Coronary artery (tissue), 2 donors: ENCODE measurements at regions not wholly inside any gene's neighbourhood (a gene's known extent, or its start where the extent isn't known, plus 50 kb on each side); places are given as distances from the start of the nearest gene placed in this dataset.

ENCODE experiments used
- DNase-seq: peaks from one replicate; pipeline ENCODE4 v3.0.0-alpha.2; 2017; ENCODE audit warnings: low spot score
- H3K27ac ChIP-seq, 2 donors: fragments of 200-600 bp; sonication (generic); one replicate each; pipeline ENCODE4 v1.5.1; 2016 to 2019
- H3K4me3 ChIP-seq: fragments of 200-600 bp; sonication (generic); 2 replicates; pipeline ENCODE4 v1.5.1; 2016; ENCODE audit warnings: mild to moderate bottlenecking, moderate library complexity
- CTCF ChIP-seq: fragments of 200-600 bp; sonication (generic); IDR thresholded peaks from one replicate; pipeline ENCODE4 v1.5.1; 2019; ENCODE audit warnings: antibody characterized with exemption

- H3K27ac ChIP-seq: no peak overlapping the region
- no peak for TF ChIP-seq CTCF
- no peak overlapping the region for H3K4me3 ChIP-seq
- no peak for DNase-seq
Observed at GRCh38 chr14:82113007-82113406, 579.4 kb upstream of the SEL1L start.

GRCh38 chr14:82113710-82114109 is 580.1 kb upstream of the SEL1L start:
- TF ChIP-seq CTCF: no peak
- H3K27ac ChIP-seq: no peak overlapping the region
- H3K4me3 ChIP-seq: no peak overlapping the region
- no peak for DNase-seq

DNA sequence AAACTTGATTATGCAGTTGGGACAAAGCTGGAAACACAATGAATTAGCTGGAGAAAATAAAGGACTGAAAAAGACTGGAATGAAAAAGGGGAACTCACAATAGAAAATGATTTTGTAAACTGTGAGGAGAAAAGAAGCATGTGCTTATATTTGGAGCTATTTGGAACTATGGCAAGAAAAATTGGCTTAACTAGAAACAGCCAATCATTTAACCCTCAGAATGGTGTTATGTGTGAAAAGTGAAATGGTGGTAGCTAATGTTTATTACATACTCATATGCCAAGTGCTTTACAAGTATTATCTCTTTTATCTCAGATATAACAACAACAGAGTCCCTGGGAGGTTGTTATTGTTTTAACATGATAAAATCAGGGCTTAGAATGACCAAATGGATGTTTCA is 583.1 kb upstream of the SEL1L start:
- no peak overlapping the region for H3K4me3 ChIP-seq
- no peak for TF ChIP-seq CTCF
- no peak overlapping the region for H3K27ac ChIP-seq
- DNase-seq: no peak

DNA sequence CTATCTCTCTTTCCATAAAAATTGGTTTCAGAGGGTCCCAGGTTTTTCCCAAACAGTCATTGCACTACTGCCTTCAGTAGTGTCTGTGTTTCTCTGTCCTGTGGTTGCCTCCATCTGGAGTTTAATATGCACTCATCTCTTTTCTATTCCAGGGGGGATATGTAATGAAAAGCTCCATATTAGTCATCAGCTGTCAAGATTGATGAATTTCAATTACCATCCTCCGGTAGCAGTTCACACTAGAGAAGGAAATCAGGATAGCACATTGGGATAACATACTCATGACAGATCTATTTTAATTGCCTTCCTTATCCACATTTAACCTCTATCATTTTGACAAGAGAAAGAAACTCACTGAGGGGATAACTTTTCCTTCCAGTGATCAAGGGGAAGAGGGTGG is 589.0 kb upstream of the SEL1L start:
- Histone ChIP-seq H3K27ac (no peak overlapping the region), H3K4me3 (no peak overlapping the region)
- no peak for DNase-seq
- no peak for TF ChIP-seq CTCF

- no peak for TF ChIP-seq CTCF
- DNase-seq: no peak
- Histone ChIP-seq H3K27ac (no peak overlapping the region), H3K4me3 (no peak overlapping the region)
Observed at GRCh38 chr14:82124511-82124910, 590.9 kb upstream of the SEL1L start.

DNA sequence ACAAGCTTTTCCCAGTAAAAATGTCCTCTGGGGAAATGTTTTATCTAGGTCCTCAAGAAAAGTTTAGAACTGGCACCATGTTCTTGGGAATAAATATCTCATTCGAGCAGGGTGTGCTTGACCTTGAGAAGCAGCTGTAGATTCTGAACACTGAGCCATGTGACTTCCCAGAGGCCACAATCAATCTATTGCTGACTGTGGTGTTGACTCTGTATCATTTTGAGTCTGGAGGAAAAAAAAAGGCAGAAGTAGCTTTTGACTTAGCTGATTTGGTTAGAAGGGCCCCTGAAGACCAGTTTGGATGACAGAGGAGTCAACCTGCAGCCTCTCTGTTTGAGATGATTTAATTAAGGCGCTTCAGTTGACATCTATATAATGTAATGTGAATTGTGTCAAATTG is 592.4 kb upstream of the SEL1L start:
- Histone ChIP-seq H3K27ac (no peak overlapping the region), H3K4me3 (no peak overlapping the region)
- TF ChIP-seq CTCF: no peak
- no peak for DNase-seq

GRCh38 chr14:82134411-82134810 is 600.8 kb upstream of the SEL1L start:
- no peak for TF ChIP-seq CTCF
- Histone ChIP-seq H3K27ac (no peak overlapping the region), H3K4me3 (no peak overlapping the region)
- DNase-seq: no peak
